ENCODE measurements at regions not wholly inside any gene's neighbourhood (a gene's known extent, or its start where the extent isn't known, plus 50 kb on each side); places are given as distances from the start of the nearest gene placed in this dataset.

GRCh38 chr20:40452758-40453157 lies 236.3 kb downstream of the MAFB start:
- no peak for TF ChIP-seq POLR2AphosphoS5 (IDR thresholded peaks at IDR 0.05; ENCODE audit: low read depth, low read length)
- no peak for TF ChIP-seq POLR2A (IDR thresholded peaks at IDR 0.05; ENCODE audit: low read depth, low read length)

All from GM12891 (cell line).